Motor neuron (in vitro differentiated cells): ENCODE measurements at regions not wholly inside any gene's neighbourhood (a gene's known extent, or its start where the extent isn't known, plus 50 kb on each side); places are given as distances from the start of the nearest gene placed in this dataset.
"Not testable (repeated sequence)": the region's sequence is repeated elsewhere in the genome, so short reads cannot be mapped to it uniquely, and the experiment has no call there.

Experiments
- ATAC-seq, 8 experiments: fragments of 200-7000 bp; cut with Tn5 transposase; replicated peaks in 6 of 8; 2 replicates each; pipeline ENCODE4 v1.8.0; 2021; ENCODE audit warnings: mild to moderate bottlenecking in 8 of 8, moderate library complexity in 8 of 8
- H3K27ac ChIP-seq, 2 donors: fragments of 250-450 bp; sonication (Bioruptor Pico); 2 replicates each; pipeline ENCODE4 v1.9.0; 2021; ENCODE audit warnings: antibody characterized with exemption in 2 of 2, mild to moderate bottlenecking in 2 of 2, moderate library complexity in 1 of 2
- H3K4me1 ChIP-seq, 2 donors: fragments of 250-450 bp; sonication (Bioruptor Pico); replicated peaks in 1 of 2; 2 replicates each; pipeline ENCODE4 v1.6.1; 2021; ENCODE audit warnings: antibody characterized with exemption in 2 of 2, mild to moderate bottlenecking in 2 of 2, moderate library complexity in 1 of 2
- H3K4me3 ChIP-seq, 5 donors: fragments of 250-450 bp; sonication (Bioruptor Pico); 2 replicates each; pipeline ENCODE4 v1.9.0; 2021; ENCODE audit warnings: antibody characterized with exemption in 5 of 5, mild to moderate bottlenecking in 5 of 5, moderate library complexity in 4 of 5
- WGBS, 10 experiments: fragments of 450-650 bp; shearing (Covaris generic); methylation state at CpG; one replicate each; pipeline ENCODE4 v1.0.0; 2022; 5-methylcytosine and 5-hydroxymethylcytosine counted together
- in situ Hi-C, 9 experiments: fragments of 400-800 bp; cut with MboI; loops; one replicate each; pipeline ENCODE4 v1.15.0; 2021; ENCODE audit warnings: low sequenced_read_pairs in 9 of 9, low pct_unique_long_range_greater_than_20kb in 2 of 9; ENCODE audit not compliant: unreplicated experiment in 9 of 9

GRCh38 chr2:175823002-175823706 lies 178.9 kb downstream of the LNPK start:
- peak in 6 of 8 experiments; percentile 78 to 98 (median 97) for ATAC-seq
- H3K4me3 ChIP-seq: peak overlapping the region in 1 of 5 donors; percentile 2
- peak overlapping the region in 1 of 2 donors; percentile 52 for H3K27ac ChIP-seq
- in situ Hi-C loops: no loop called here
- 20 to 96% (median 36%) methylated on average over 1 to 14 of the region's 14 CpGs; no CpG with 5 or more reads in 1 of the 10 experiments for WGBS, 10 experiments
- peaks cover 11 to 17% of the 10 kb centered on the region in 2 donors for H3K4me1 ChIP-seq

- ATAC-seq: no peak
- peaks cover 0 to 3% of the 10 kb centered on the region in 2 donors for H3K4me1 ChIP-seq
- H3K27ac ChIP-seq: no peak overlapping the region
- in situ Hi-C loops: no loop called here
- 11 to 100% (median 78%) methylated on average over 1 to 2 of the region's 2 CpGs for WGBS, 10 experiments
- H3K4me3 ChIP-seq: no peak overlapping the region
These were observed 184.8 kb downstream of the LNPK start for GRCh38 chr2:175817221-175817620.

DNA sequence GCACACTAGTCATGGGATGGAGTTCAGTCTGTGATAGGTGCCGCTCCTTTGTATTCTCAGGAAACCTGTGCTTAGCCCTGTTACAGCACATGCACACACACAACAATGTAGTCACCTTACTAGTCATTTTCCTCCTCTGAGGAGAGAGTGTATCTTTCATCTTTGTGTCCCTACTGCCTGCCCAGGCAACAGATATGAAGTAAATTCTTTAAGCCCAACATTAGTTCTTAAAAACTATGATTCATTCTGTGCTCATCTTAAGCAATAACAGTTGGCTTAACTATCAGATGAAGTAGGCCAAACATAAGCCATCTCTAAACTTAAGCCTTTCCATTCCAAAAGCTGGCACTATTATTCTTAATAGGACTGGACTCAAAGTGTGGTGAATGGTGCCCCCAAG lies 186.5 kb downstream of the LNPK start:
- Histone ChIP-seq H3K27ac (no peak overlapping the region), H3K4me3 (no peak overlapping the region), H3K4me1 (peaks cover 0 to 3% of the 10 kb centered on the region in 2 donors)
- 100% methylated on average over 1 of the region's 1 CpG; no CpG with 5 or more reads in 6 of the 10 experiments for WGBS, 10 experiments
- ATAC-seq: no peak
- in situ Hi-C loops: no loop called here

- 59 to 100% (median 70%) methylated on average over 1 to 2 of the region's 2 CpGs; no CpG with 5 or more reads in 4 of the 10 experiments for WGBS, 10 experiments
- no peak overlapping the region for H3K4me3 ChIP-seq
- peaks cover 2 to 25% of the 10 kb centered on the region in 2 donors for H3K4me1 ChIP-seq
- H3K27ac ChIP-seq: no peak overlapping the region
- ATAC-seq: no peak
- in situ Hi-C loops: no loop called here
These were observed 190.1 kb downstream of the LNPK start for GRCh38 chr2:175811971-175812370.

GRCh38 chr2:175808858-175809257 lies 193.2 kb downstream of the LNPK start:
- Histone ChIP-seq H3K27ac (no peak overlapping the region), H3K4me1 (peaks cover 2 to 29% of the 10 kb centered on the region in 2 donors), H3K4me3 (no peak overlapping the region)
- no peak for ATAC-seq
- 88 to 100% (median 100%) methylated on average over 1 of the region's 1 CpG; no CpG with 5 or more reads in 4 of the 10 experiments for WGBS, 10 experiments
- in situ Hi-C loops: no loop called here

DNA sequence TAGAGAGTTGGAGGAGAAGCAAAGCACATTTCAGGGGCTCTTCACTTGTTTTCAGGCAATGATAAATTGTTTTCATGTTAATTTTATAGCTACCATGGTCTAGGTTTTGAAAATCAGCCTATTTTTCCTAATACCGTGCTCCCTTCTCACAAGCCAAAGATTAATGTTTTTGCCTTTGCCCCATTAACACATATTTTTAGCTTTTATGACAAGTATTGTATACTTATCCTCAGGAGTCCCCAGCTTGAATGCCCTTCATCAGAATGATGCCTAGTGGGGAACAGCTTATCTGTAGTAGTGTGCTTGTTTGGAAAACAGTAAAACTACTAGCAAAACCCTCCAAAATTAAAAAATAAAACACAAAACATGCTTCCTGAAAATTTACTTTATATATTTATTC lies 194.0 kb downstream of the LNPK start:
- in situ Hi-C loops: no loop called here
- H3K27ac ChIP-seq: no peak overlapping the region
- no peak overlapping the region for H3K4me3 ChIP-seq
- peaks cover 2 to 29% of the 10 kb centered on the region in 2 donors for H3K4me1 ChIP-seq
- 11 to 83% (median 51%) methylated on average over 1 of the region's 1 CpG; no CpG with 5 or more reads in 2 of the 10 experiments for WGBS, 10 experiments
- peak in 3 of 8 experiments; percentile 38 to 56 (median 39) for ATAC-seq

DNA sequence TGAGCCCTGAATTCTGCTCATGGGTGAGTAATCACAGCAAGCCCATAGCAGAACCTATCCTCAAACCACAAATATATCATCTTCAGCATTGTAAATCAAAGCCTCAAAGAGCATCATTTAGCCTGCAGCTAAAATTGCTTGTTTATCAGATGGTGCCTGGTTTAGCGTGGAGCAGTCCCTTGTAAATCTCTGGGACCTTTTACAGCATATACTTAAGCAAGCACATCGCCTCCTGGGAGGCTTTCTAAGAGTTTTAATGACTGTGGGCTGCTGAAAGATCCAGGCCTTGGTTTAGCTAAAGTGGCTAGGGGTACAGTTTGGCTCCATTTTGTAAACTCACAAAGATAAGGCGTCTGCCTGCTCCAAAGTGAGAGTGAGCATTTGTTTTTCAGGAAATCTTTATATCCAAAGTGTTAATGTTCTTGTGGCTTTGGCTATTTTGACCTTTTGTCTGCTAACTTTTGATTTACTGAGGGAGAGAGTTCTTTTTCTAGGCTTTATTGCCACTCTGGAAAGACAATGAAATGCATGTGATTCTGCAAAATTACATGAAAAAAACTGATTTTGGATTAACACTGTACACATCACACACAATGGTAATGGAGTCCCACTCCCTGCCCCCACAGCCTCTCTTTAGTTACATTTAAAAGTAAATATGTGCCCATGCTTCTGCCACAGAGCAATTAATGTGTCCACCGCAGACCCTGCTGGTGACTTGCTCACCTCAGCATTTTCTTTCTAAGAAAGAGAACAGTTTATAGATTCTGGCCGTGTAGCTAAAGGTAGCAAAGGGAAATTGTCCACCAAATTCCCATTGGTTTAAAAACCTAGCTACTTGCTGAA lies 194.8 kb downstream of the LNPK start:
- WGBS, 10 experiments: 51 to 92% (median 80%) methylated on average over 1 to 5 of the region's 5 CpGs; no CpG with 5 or more reads in 1 of the 10 experiments

GRCh38 chr2:175806570-175806969 lies 195.5 kb downstream of the LNPK start:
- Histone ChIP-seq H3K27ac (no peak overlapping the region), H3K4me1 (peaks cover 2 to 26% of the 10 kb centered on the region in 2 donors), H3K4me3 (no peak overlapping the region)
- no peak for ATAC-seq
- WGBS, 10 experiments: 24 to 95% (median 78%) methylated on average over 3 of the region's 3 CpGs; no CpG with 5 or more reads in 1 of the 10 experiments
- in situ Hi-C loops: no loop called here

More for the DNA sequence above, 194.8 kb downstream of the LNPK start:
- ATAC-seq: peak in 4 of 8 experiments; percentile 16 to 95 (median 52)
- in situ Hi-C loops: no loop called here
- H3K4me3 ChIP-seq: no peak overlapping the region
- no peak overlapping the region for H3K27ac ChIP-seq
- peaks cover 2 to 28% of the 10 kb centered on the region in 2 donors for H3K4me1 ChIP-seq

DNA sequence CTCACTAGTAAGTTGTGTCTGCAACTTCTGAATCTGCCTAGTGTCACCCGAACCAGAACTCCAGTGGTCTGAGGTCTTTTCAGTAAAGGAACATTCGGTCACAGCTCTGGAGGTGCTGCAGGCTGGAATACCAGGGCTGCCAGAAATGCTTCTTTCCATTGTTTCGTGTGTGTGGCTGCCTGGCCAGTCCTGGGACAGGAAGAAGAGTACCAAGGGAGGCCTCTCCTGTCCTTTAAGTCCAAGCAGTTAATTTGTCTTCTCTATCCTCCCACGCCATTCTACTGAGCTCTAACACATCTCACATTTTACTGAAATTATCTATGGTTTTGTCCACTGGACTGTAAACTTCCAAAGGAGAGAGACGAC lies 196.0 kb downstream of the LNPK start:
- ATAC-seq: no peak
- 0 to 100% (median 90%) methylated on average over 1 to 4 of the region's 5 CpGs; no CpG with 5 or more reads in 3 of the 10 experiments for WGBS, 10 experiments
- H3K27ac ChIP-seq: no peak overlapping the region
- H3K4me3 ChIP-seq: no peak overlapping the region
- peaks cover 2 to 26% of the 10 kb centered on the region in 2 donors for H3K4me1 ChIP-seq
- in situ Hi-C loops: no loop called here

GRCh38 chr2:175805442-175806124 lies 196.5 kb downstream of the LNPK start:
- H3K4me1 ChIP-seq: peaks cover 2 to 26% of the 10 kb centered on the region in 2 donors
- no peak overlapping the region for H3K4me3 ChIP-seq
- ATAC-seq: no peak
- in situ Hi-C loops: no loop called here
- WGBS, 10 experiments: 57 to 100% (median 92%) methylated on average over 1 to 5 of the region's 5 CpGs; no CpG with 5 or more reads in 1 of the 10 experiments
- no peak overlapping the region for H3K27ac ChIP-seq

GRCh38 chr2:175804122-175804521 lies 197.9 kb downstream of the LNPK start:
- 45 to 100% (median 85%) methylated on average over 1 to 5 of the region's 5 CpGs; no CpG with 5 or more reads in 1 of the 10 experiments for WGBS, 10 experiments
- H3K4me3 ChIP-seq: no peak overlapping the region
- H3K4me1 ChIP-seq: peaks cover 2 to 20% of the 10 kb centered on the region in 2 donors
- in situ Hi-C loops: no loop called here
- ATAC-seq: no peak
- no peak overlapping the region for H3K27ac ChIP-seq

DNA sequence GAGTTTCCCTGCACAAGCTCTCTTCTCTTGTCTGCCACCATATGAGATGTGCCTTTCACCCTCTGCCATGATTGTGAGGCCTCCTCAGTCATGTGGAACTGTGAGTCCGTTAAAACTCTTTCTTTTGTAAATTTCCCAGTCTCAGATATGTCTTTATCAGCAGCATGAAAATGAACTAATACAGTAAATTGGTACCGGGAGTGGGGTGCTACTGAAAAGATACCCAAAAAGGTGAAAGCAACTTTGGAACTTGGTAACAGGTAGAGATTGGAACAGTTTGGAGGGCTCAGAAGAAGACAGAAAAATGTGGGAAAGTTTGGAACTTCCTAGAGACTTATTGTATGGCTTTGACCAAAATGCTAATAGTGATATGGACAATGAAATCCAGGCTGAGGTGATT lies 205.6 kb downstream of the LNPK start:
- H3K4me1 ChIP-seq, in situ Hi-C loops, H3K27ac ChIP-seq, ATAC-seq, H3K4me3 ChIP-seq: not testable (repeated sequence)
- 67 to 100% (median 100%) methylated on average over 1 to 2 of the region's 2 CpGs; no CpG with 5 or more reads in 4 of the 10 experiments for WGBS, 10 experiments
